ENCODE measurements at regions not wholly inside any gene's neighbourhood (a gene's known extent, or its start where the extent isn't known, plus 50 kb on each side); places are given as distances from the start of the nearest gene placed in this dataset.
"Not testable (repeated sequence)": the region's sequence is repeated elsewhere in the genome, so short reads cannot be mapped to it uniquely, and the experiment has no call there.

DNA sequence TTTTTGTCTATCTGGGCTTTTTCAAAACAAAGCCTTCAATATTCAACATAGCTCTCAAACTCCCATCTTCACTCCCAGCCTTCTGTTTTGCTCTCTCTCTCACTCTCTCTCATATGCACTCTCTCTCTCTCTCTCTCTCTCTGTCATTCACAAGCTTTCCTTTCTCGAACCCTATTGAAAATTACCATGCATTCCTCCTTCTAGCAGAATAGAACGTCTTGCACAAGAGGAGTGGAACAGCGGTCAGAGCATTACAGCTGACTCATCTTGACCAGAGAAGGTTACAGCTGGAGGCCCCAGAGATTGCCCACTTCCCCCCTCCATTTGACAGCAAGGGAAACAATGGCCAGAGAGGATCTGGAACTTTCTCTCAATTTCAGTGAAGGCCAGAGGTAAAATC is 51.0 kb upstream of the LIFR start:
- in situ Hi-C loops (cut with HindIII; ENCODE audit: low pct_unique_long_range_greater_than_20kb, low sequenced_read_pairs) = no loop called here
- no peak for DNase-seq (ENCODE audit: low read depth)

- DNase-seq (ENCODE audit: low read depth) = no peak
- in situ Hi-C loops (cut with HindIII; ENCODE audit: low pct_unique_long_range_greater_than_20kb, low sequenced_read_pairs) = no loop called here
Measured at GRCh38 chr5:38607930-38608564, 51.6 kb upstream of the LIFR start.

GRCh38 chr5:38608874-38609273 is 52.4 kb upstream of the LIFR start:
- no peak for DNase-seq (ENCODE audit: low read depth)

DNA sequence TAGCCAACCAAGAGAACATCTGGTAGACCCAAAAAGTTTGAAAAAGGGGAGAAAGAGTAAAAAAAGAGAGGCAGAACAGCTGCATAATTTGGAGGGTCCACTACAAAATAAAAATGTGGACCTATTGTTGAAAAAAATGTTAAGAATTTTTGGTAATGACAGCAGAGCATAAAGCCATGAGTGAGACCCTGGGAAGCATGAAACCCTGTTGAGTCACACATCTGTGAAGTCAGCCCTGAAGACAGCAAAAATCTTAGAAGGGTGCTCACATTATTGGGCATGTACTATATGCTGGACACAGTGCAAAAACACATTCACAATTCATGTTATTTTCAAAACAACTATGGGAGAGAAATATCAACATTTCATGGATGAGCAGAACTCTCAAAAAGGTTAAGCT is 56.4 kb upstream of the LIFR start:
- in situ Hi-C loops (cut with HindIII; ENCODE audit: low pct_unique_long_range_greater_than_20kb, low sequenced_read_pairs) = no loop called here
- DNase-seq (ENCODE audit: low read depth) = no peak

More at GRCh38 chr5:38608874-38609273, 52.4 kb upstream of the LIFR start:
- in situ Hi-C loops (cut with HindIII; ENCODE audit: low pct_unique_long_range_greater_than_20kb, low sequenced_read_pairs) = no loop called here

DNA sequence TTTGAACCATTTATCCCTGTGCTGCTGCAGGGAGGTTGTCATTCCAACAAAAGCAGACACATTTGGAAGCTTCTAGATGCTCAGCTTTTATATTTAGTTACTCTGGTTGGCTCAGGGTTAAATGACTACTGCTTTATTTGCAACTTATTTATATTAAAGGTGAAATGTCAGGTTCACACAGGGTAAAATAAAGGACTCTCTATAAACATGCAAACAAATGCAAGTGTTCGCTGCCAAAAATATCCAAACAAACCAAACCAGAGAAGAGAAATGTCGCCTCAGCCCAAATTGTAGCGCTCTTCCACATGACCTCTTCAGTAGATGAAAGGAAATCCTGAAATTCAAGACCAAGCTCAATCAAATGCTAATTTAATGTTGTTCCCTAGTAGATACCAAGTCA is 57.0 kb upstream of the LIFR start:
- in situ Hi-C loops (cut with HindIII; ENCODE audit: low pct_unique_long_range_greater_than_20kb, low sequenced_read_pairs) = no loop called here
- no peak for DNase-seq (ENCODE audit: low read depth)

DNA sequence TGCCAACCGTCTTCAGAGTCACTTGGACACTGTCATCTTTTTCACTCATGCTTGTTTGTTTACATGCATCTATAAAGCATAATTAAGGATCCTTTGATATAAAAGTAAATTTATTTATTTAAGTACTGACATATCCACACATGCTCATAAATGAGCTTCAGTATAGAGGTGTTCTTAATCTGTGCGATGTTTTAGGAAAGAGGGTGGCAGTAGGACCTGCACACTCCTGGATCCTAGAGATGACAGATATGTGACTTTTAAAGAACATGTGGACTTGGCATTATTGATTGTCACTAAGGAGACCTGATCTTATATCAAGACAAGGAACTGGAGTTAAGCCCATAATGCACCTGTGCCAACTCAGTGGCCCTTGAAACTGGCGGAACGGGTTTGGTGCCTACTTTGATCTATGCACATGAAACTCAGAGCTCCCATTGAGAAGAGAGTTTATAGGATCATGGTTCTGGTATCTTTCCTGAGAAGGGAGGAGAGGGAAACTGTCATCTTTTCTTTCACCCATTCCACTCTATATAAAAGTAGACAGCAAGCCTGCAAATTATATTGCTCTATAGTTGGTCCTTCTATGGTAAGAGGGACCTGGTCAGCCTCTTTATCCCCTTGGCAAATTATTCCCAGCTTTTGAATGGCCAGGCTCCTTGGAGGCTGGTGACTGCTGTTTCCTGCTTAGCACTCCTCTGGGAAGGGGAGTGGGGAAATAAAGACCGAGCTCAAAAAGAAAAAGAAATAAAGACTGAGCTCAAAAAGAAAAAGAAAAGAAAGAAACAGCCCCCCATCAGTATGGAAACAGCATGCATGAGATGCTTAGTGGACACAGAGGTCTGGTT is 57.8 kb upstream of the LIFR start:
- DNase-seq (ENCODE audit: low read depth) = no peak
- in situ Hi-C loops (cut with HindIII; ENCODE audit: low pct_unique_long_range_greater_than_20kb, low sequenced_read_pairs) = no loop called here

- no peak for DNase-seq (ENCODE audit: low read depth)
Measured at GRCh38 chr5:38615042-38615441, 58.6 kb upstream of the LIFR start.

GRCh38 chr5:38615981-38616451 is 59.6 kb upstream of the LIFR start:
- in situ Hi-C loops (cut with HindIII; ENCODE audit: low pct_unique_long_range_greater_than_20kb, low sequenced_read_pairs) = no loop called here
- DNase-seq (ENCODE audit: low read depth) = no peak

More at GRCh38 chr5:38615042-38615441, 58.6 kb upstream of the LIFR start:
- in situ Hi-C loops (cut with HindIII; ENCODE audit: low pct_unique_long_range_greater_than_20kb, low sequenced_read_pairs) = no loop called here

GRCh38 chr5:38618154-38618553 is 61.7 kb upstream of the LIFR start:
- in situ Hi-C loops (cut with HindIII; ENCODE audit: low pct_unique_long_range_greater_than_20kb, low sequenced_read_pairs) = no loop called here
- no peak for DNase-seq (ENCODE audit: low read depth)

DNA sequence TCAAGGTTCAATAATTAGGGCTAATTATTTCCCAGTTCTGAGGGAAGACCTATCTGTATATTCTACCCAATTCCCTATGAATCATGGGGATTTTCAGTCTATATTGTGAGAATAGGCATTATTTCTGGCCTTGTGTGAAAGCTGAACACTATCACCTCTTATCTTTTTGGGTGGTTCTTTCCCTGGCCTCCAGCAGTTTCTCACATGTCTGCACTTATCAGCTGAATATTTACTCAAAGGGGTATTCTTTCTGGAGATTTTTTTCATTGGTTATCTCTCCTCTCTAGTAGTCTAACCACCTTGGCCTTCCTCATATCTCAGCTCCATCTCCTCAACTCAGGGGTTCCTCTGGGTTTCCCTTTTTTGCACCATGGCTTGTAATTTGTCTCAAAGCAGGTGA is 64.9 kb upstream of the LIFR start:
- in situ Hi-C loops (cut with HindIII; ENCODE audit: low pct_unique_long_range_greater_than_20kb, low sequenced_read_pairs) = no loop called here
- DNase-seq (ENCODE audit: low read depth) = no peak

DNA sequence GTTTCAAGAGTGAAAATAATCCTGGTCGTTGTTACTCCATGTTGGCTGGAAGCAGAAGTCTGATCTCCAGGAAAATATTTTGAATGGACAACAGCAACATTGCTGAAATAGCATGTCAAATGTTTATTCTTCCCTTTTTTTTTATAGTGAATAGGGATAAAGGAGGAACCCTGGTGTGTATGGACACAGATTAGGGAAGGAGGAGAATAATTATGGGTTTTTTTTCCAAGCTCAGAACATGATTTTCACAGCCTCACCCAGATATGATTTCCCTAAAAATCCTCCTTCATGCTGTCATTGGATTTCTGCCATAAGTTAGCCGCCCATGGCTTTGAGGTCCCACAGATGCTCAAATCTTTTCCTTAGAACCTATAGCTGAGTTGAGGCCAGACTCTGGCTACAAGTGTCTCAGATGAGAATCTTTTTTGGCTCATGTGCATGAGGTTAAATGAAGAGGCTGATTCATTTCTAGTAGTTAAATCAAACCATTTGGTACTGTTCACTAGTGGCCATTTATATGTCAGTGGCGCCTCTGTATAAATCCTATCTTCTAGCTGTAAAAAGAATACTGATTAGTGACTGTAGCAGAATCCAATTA is 65.5 kb upstream of the LIFR start:
- no peak for DNase-seq (ENCODE audit: low read depth)
- in situ Hi-C loops (cut with HindIII; ENCODE audit: low pct_unique_long_range_greater_than_20kb, low sequenced_read_pairs) = no loop called here

DNA sequence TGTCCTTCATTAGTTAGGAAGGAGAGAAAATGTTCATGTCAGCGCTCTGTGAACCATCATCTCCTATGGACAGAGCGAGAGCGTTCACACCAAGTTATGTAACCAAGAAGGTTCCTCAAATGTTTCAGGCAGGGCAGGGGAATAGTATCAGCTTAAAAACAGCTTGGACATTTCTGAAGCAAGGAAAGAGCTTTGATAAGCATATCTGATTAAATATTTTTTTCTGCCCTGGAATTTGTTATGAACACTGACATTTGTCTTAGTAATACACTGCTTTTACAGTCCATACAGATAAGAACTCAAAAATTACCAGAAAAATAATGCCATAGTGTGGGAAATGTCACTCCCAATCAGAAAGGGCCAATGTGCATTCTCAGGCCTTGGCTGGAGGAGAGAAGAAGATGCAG is 66.3 kb upstream of the LIFR start:
- in situ Hi-C loops (cut with HindIII; ENCODE audit: low pct_unique_long_range_greater_than_20kb, low sequenced_read_pairs) = no loop called here
- DNase-seq (ENCODE audit: low read depth) = no peak

DNA sequence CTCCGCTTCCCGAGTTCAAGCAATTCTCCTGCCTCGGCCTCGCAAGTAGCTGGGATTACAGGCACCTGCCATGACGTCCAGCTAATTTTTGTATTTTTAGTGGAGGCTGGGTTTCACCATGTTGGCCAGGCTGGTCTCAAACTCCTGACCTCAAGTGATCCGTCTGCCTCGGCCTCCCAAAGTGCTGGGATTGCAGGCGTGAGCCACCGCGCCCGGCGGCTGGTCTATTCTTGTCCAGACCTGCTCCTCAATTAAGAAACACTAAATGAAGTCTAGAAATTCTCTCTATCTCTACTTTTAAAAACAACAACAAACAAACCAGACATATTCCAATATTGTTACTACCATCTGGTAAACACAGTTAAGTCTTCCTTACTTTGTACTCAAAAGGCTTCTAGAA is 68.1 kb upstream of the LIFR start:
- in situ Hi-C loops (cut with HindIII; ENCODE audit: low pct_unique_long_range_greater_than_20kb, low sequenced_read_pairs); DNase-seq (ENCODE audit: low read depth): not testable (repeated sequence)

DNA sequence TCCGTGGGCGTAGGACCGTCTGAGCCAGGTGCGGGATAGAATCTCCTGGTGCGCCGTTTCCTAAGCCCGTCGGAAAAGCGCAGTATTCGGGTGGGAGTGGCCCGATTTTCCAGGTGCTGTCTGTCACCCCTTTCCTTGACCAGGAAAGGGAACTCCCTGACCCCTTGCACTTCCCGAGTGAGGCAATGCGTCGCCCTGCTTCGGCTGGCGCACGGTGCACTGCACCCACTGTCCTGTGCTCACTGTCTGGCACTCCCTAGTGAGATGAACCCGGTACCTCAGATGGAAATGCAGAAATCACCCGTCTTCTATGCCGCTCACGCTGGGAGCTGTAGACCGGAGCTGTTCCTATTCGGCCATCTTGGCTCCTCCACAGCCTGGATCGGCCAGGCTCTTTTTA is 74.9 kb upstream of the LIFR start:
- in situ Hi-C loops (cut with HindIII; ENCODE audit: low pct_unique_long_range_greater_than_20kb, low sequenced_read_pairs) = not testable (repeated sequence)

DNA sequence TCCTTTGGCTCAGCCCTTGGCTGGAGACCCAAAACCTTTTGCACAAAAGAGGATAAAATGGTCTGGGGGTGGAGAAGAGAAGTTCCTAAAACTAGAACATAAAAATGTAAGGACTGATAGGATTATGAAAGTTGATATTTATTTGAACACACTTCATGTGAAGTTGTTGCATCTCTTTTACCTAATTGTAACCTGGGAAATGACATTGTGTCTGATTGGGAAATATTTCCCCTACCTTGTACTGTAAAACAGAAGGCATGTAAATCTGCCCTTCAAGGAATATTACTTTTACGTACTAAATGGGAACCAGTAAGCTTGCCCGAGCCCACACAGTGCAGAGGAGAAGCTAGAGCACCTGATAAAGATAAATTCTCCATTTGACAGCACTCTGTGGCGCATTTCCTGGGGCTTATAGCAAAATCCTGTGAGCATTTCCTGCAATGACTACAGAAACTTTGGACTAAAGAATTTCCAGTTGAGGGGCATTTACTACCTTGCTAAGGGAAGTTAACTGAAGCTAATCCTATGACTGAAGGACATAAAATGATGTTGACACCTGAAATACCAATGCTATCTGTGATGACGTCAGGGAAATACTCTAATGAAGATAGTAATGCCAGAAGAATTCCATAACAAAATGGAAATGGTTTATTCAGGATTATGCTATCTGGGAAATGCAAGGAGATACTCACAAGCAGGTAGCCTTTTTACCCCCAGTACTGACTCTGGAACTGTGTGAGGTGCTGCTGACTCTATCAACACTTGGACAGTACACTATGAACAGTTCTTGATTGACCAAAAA is 78.3 kb upstream of the LIFR start:
- in situ Hi-C loops (cut with HindIII; ENCODE audit: low pct_unique_long_range_greater_than_20kb, low sequenced_read_pairs) = no loop called here
- no peak for DNase-seq (ENCODE audit: low read depth)

More for the DNA sequence above, 74.9 kb upstream of the LIFR start:
- DNase-seq (ENCODE audit: low read depth) = not testable (repeated sequence)

DNA sequence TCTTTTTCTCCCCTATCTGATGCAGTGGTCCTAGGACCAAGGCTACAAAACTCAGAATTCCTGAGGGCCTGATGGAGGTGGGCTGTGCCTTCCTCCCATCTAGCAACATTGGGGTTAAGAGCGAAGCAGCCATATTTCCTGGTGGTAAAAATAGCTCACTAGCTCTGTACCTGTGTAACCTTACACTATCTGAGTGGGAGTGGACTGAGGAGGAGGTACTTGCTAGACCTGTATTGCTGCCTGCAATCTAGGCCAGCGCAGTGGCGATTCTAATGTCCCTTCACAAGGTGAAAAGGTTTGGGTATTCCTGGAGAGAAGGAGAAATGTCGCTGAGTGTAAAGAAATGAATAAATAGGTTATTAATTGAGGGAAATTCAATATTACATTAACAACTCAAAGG is 80.2 kb upstream of the LIFR start:
- in situ Hi-C loops (cut with HindIII; ENCODE audit: low pct_unique_long_range_greater_than_20kb, low sequenced_read_pairs) = no loop called here
- DNase-seq (ENCODE audit: low read depth) = no peak

GRCh38 chr5:38638656-38639055 is 82.2 kb upstream of the LIFR start:
- DNase-seq (ENCODE audit: low read depth) = no peak
- in situ Hi-C loops (cut with HindIII; ENCODE audit: low pct_unique_long_range_greater_than_20kb, low sequenced_read_pairs) = no loop called here
